ENCODE measurements at regions not wholly inside any gene's neighbourhood (a gene's known extent, or its start where the extent isn't known, plus 50 kb on each side); places are given as distances from the start of the nearest gene placed in this dataset.
A peak's percentile ranks its signal among the peaks of the same experiment; 100 is the strongest.
"Not testable (repeated sequence)": the region's sequence is repeated elsewhere in the genome, so short reads cannot be mapped to it uniquely, and the experiment has no call there.

- Mint-ChIP-seq H3K4me3 (no peak overlapping the region), H3K4me1 (peaks cover 17% of the 10 kb centered on the region), H3K9me3 (peaks cover 3% of the 10 kb centered on the region; the same call in 1 of the 3 replicates), H3K27ac (no peak overlapping the region), H3K36me3 (ENCODE audit: low read depth) (no peaks in the 10 kb centered on the region), H3K27me3 (ENCODE audit: insufficient read depth, low read depth, poor library complexity) (peaks cover 1% of the 10 kb centered on the region)
- no peaks in the 10 kb centered on the region for H3K9me2 ChIP-seq (ENCODE audit: insufficient read depth)
- DNase-seq (ENCODE audit: low spot score) (peak; percentile 11), ATAC-seq (no peak; the same call in 2 of the 3 replicates)
- H3K79me2 ChIP-seq (replicated peaks; ENCODE audit: insufficient read depth): no peaks in the 10 kb centered on the region
- no peaks in the 10 kb centered on the region for H3K27me3 ChIP-seq (ENCODE audit: insufficient read depth)
- H3K4me2 ChIP-seq: no peak overlapping the region
- H3K27ac ChIP-seq (ENCODE audit: low read depth): 0 out of 2 replicates have a peak overlapping the region, but pooled peaks have one; percentile 57
- H2AFZ ChIP-seq: no peak overlapping the region
- H3K4me3 ChIP-seq: no peak overlapping the region
- H3K36me3 ChIP-seq (ENCODE audit: insufficient read depth): no peaks in the 10 kb centered on the region
- H3K4me1 ChIP-seq (ENCODE audit: insufficient read depth): peaks cover 21% of the 10 kb centered on the region; the same call in 1 of the 2 replicates
- TF ChIP-seq EZH2 (IDR thresholded peaks at IDR 0.05; ENCODE audit: low read depth, unreplicated experiment) (no peak), STAT1 (IDR thresholded peaks at IDR 0.05; ENCODE audit: unreplicated experiment) (no peak), ZNF462 (CRISPR knock-in tag; IDR thresholded peaks at IDR 0.05) (no peak), EZH2phosphoT487 (IDR thresholded peaks at IDR 0.05; ENCODE audit: unreplicated experiment) (no peak), JUNB (IDR thresholded peaks at IDR 0.05; ENCODE audit: unreplicated experiment) (no peak), ZNF331 (CRISPR knock-in tag; IDR thresholded peaks at IDR 0.05; ENCODE audit: low read depth) (no peak), POLR2AphosphoS5 (IDR thresholded peaks at IDR 0.05; ENCODE audit: low read depth) (no peak), CTCF (conservative IDR thresholded peaks at IDR 0.05; ENCODE audit: low read depth in 2 of 2) (no peak), CREB1 (CRISPR knock-in tag; IDR thresholded peaks at IDR 0.05; ENCODE audit: low read depth) (no peak)
- no peaks in the 10 kb centered on the region for H4K20me1 ChIP-seq (replicated peaks; ENCODE audit: insufficient read depth)
- H3F3A ChIP-seq (replicated peaks; ENCODE audit: low read depth): no peaks in the 10 kb centered on the region
Observed at GRCh38 chr11:110358336-110358735, 61.9 kb upstream of the RDX start.

GRCh38 chr11:110360781-110361408 lies 64.5 kb upstream of the RDX start:
- H3K36me3 Mint-ChIP-seq (ENCODE audit: low read depth); H3K4me2 ChIP-seq; H3K27ac Mint-ChIP-seq; H3K27me3 ChIP-seq (ENCODE audit: insufficient read depth); H3K36me3 ChIP-seq (ENCODE audit: insufficient read depth); H4K20me1 ChIP-seq (replicated peaks; ENCODE audit: insufficient read depth); H3K27me3 Mint-ChIP-seq (ENCODE audit: insufficient read depth, low read depth, poor library complexity); DNase-seq (ENCODE audit: low spot score); H3K9me3 Mint-ChIP-seq; H3K79me2 ChIP-seq (replicated peaks; ENCODE audit: insufficient read depth); H3K27ac ChIP-seq (ENCODE audit: low read depth); H3K9me2 ChIP-seq (ENCODE audit: insufficient read depth); H2AFZ ChIP-seq; ATAC-seq; H3F3A ChIP-seq (replicated peaks; ENCODE audit: low read depth); H3K4me3 Mint-ChIP-seq; H3K4me3 ChIP-seq: not testable (repeated sequence)
- peaks cover 15% of the 10 kb centered on the region for H3K4me1 Mint-ChIP-seq
- peaks cover 19% of the 10 kb centered on the region for H3K4me1 ChIP-seq (ENCODE audit: insufficient read depth)
